NB4 (cell line): ENCODE measurements at regions not wholly inside any gene's neighbourhood (a gene's known extent, or its start where the extent isn't known, plus 50 kb on each side); places are given as distances from the start of the nearest gene placed in this dataset.

Experiments used
- DNase-seq: peaks from one replicate; pipeline ENCODE4 v3.0.0; 2010; ENCODE audit warnings: low read depth
- H3K4me3 ChIP-seq: one replicate; pipeline ENCODE4 v1.5.1; 2011; ENCODE audit warnings: mild to moderate bottlenecking, low read depth, low read length, moderate library complexity
- MYC ChIP-seq: IDR thresholded peaks from 2 replicates; pipeline ENCODE4 v1.6.1; 2011; ENCODE audit warnings: low read depth, low read length
- POLR2A ChIP-seq: IDR thresholded peaks from 2 replicates; pipeline ENCODE4 v1.6.1; 2011; ENCODE audit warnings: mild to moderate bottlenecking; ENCODE audit not compliant: insufficient read length; ENCODE audit errors: extremely low read depth
- TF ChIP-seq, protein P1 (sequence below): IDR thresholded peaks from one replicate; pipeline ENCODE4 v1.5.1; 2012; ENCODE audit warnings: low read depth, low read length
- TF ChIP-seq, protein P2 (sequence below): IDR thresholded peaks from 2 replicates; pipeline ENCODE4 v1.6.1; 2011; ENCODE audit warnings: low read depth, low read length

DNA sequence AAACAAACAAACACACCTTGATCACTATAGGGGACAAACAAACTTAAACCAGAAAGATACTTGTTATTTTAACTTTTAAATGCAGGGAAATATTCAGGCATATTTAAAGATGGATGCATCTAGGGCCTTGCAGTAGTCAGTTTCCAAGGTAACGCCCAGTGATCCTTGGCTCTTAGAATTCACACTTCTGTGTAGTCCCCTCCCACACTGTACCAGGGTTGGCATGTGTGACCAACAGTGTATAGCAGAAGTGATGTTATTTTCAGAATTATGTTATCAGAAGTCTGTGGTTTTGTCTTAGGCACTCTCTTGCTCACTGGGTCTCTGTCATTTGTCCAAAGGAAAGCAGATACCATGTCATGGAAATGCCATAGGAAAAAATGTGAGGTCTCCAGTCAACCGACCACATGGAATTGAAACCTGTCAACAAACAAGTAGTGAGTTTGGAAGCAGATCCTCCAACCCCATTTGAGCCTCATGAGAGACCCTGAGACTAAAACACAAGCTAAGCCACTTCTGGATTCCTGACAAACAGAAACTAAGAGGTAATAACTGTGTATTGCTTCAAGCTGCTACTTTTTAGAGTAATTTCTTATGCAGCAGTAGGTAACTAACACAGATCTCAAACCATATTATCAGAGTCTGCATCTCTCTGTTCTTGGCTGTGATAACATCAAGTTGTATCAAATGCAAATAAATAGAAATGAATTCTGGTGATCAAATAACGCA is 670.3 kb downstream of the KCTD8 start:
- no peak for DNase-seq
- no peak overlapping the region for H3K4me3 ChIP-seq
- TF ChIP-seq, protein P1, sequence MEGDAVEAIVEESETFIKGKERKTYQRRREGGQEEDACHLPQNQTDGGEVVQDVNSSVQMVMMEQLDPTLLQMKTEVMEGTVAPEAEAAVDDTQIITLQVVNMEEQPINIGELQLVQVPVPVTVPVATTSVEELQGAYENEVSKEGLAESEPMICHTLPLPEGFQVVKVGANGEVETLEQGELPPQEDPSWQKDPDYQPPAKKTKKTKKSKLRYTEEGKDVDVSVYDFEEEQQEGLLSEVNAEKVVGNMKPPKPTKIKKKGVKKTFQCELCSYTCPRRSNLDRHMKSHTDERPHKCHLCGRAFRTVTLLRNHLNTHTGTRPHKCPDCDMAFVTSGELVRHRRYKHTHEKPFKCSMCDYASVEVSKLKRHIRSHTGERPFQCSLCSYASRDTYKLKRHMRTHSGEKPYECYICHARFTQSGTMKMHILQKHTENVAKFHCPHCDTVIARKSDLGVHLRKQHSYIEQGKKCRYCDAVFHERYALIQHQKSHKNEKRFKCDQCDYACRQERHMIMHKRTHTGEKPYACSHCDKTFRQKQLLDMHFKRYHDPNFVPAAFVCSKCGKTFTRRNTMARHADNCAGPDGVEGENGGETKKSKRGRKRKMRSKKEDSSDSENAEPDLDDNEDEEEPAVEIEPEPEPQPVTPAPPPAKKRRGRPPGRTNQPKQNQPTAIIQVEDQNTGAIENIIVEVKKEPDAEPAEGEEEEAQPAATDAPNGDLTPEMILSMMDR: no peak
- TF ChIP-seq POLR2A (no peak), MYC (no peak)
- TF ChIP-seq, protein P2, sequence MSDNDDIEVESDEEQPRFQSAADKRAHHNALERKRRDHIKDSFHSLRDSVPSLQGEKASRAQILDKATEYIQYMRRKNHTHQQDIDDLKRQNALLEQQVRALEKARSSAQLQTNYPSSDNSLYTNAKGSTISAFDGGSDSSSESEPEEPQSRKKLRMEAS: no peak

DNA sequence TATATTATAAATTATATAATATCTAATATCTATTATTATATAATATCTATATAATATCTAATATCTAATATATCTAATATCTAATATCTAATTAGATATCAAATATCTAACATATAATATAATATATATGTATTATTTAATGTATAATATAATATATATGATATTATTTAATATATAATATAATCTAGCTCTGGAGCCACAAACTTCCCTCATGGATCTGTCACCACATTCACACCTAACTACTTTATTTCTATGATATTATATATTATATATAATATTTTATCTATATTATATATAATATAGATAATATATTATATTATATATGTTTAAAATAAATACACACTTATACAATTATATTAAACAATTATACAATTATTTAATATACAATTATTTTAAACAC is 667.5 kb downstream of the KCTD8 start:
- no peak overlapping the region for H3K4me3 ChIP-seq
- no peak for DNase-seq
- no peak for TF ChIP-seq MYC
- TF ChIP-seq, protein P1: no peak
- TF ChIP-seq, protein P2: no peak

DNA sequence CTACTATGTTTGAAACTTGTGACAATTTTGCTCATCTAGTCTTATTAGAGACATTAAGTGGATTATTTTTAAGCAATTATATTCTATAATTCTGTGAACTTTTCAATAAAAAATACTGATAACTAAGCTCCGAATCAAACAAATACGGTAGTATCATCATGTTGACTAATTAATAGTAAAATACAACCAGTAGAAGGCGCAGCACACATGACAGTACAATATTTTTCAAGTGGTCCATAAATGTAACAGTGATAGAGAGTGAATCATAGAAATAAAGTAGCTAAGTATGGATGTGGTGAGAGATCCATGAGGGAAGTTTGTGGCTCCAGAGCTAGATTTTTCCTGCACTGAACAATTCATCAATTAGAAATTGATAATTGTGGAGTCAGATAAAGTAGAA is 666.2 kb downstream of the KCTD8 start:
- no peak for DNase-seq

DNA sequence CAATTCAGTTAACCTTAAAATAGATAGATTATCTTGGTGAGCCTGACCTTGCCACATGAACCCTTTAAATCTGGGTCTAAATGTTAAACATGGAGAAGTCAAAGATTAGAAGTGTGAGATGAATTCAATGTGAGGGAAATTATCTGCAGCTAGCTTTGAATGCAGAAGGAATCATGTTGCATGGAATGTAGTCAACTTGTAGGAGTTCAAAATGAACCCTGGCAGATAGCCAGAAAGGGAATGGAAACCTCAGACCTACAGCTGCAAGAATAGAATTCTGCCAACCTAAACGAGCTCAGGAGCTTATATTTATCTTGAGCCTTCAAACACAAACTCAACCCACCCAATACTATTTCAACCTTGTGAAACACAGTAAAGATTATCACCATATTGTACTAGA is 632.5 kb downstream of the KCTD8 start:
- H3K4me3 ChIP-seq: no peak overlapping the region
- TF ChIP-seq POLR2A (no peak), MYC (no peak)
- TF ChIP-seq, protein P1: no peak
- TF ChIP-seq, protein P2: no peak
- no peak for DNase-seq

More for the DNA sequence above, 666.2 kb downstream of the KCTD8 start:
- no peak for TF ChIP-seq MYC
- TF ChIP-seq, protein P2: no peak
- TF ChIP-seq POLR2A: no peak
- H3K4me3 ChIP-seq: no peak overlapping the region

DNA sequence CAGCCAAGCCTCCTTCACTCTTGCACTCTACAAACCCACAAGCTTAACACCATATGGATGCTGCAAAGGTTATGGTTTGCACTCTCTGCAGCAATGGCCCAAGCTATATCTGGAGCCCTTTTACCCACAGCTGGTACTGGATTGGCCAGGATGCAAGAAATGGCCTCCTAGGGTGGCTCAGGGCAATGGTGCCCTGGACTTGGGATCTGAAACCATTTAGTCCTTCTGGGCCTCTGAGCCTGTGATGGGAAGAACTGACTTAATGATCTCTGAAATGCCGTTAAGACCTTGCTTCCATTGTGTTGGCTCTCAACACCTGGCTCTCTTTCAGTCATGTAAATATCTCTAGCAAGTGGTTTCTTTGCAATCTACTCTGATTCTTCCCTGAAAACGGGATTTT is 626.0 kb downstream of the KCTD8 start:
- H3K4me3 ChIP-seq: no peak overlapping the region
- TF ChIP-seq, protein P1: no peak
- TF ChIP-seq POLR2A: no peak
- no peak for TF ChIP-seq MYC
- TF ChIP-seq, protein P2: no peak
- DNase-seq: no peak

DNA sequence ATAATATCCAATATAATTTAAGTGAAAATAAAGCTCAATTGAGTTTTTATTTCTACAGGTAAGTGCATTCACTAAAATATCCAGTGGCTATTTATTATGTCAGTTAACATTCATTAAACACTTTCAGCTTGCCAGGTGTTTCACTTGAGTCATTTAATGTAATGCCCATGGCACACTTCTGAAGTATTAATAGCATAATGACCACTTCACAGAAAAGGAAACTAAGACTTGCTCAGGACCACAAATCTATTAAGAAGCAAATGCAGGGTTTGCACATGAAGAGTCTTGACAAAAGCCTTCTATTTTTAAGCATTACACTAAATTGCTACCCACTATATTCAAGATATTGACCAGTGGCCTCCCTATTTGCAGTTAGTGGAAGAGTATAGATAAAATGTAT is 612.7 kb downstream of the KCTD8 start:
- no peak overlapping the region for H3K4me3 ChIP-seq
- DNase-seq: no peak
- TF ChIP-seq, protein P1: no peak
- TF ChIP-seq MYC: no peak
- TF ChIP-seq, protein P2: no peak
- no peak for TF ChIP-seq POLR2A
